K562 (cell line): ENCODE measurements at regions not wholly inside any gene's neighbourhood (a gene's known extent, or its start where the extent isn't known, plus 50 kb on each side); places are given as distances from the start of the nearest gene placed in this dataset.

Source experiments
- ATAC-seq: fragments of 200-7000 bp; cut with Tn5 transposase; 3 replicates; pipeline ENCODE4 v1.9.1; 2020; ENCODE audit warnings: moderate library complexity
- BruUV-seq: library from RNA; stranded (reverse); fragments of 400-500 nt; replicated peaks from 2 replicates; lab custom pipeline; 2021; lab: Mats Ljungman, UMichigan
- CTCF ChIA-PET: fragments of 300-600 bp; formaldehyde crosslinking; extraction: SDS; loops from one replicate; lab custom pipeline; 2021; ENCODE audit warnings: low intra/inter-chr PET ratio; lab: Yijun Ruan, JAX
- POLR2A ChIA-PET: fragments of 300-600, 350-650 bp; sonication (Branson Sonifier 250); formaldehyde crosslinking; extraction: SDS; loops from one replicate; lab custom pipeline; 2021; ENCODE audit warnings: antibody characterized with exemption, inconsistent platforms; lab: Yijun Ruan, JAX
- DNase-seq, 4 experiments: peaks; one replicate each; pipeline versions ENCODE4 v3.0.0 to v3.0.0-alpha.2; 2011 to 2018; ENCODE audit warnings: low spot score in 3 of 4, mixed read lengths in 3 of 4; ENCODE audit errors: extremely low read depth in 1 of 4
- FAIRE-seq: peaks from 2 replicates; lab custom pipeline; 2011; peaks lifted over from hg19 to GRCh38; lab: Jason Lieb, UNC
- H2AFZ ChIP-seq: 2 replicates; pipeline ENCODE4 v1.6.0; 2011; ENCODE audit warnings: low read depth, low read length, control low read depth, inconsistent platforms
- H3K27ac ChIP-seq: fragments of 200-600 bp; 3 replicates; pipeline ENCODE4 v1.8.0; 2011; ENCODE audit warnings: low read depth, mild to moderate bottlenecking, control low read depth, inconsistent platforms, low read length, moderate library complexity, mixed read lengths; ENCODE audit errors: extremely low read depth
- H3K27me3 ChIP-seq, 2 experiments: fragments of 300-600 bp in 1 of 2; 2 replicates in 1 of 2; 3 replicates in 1 of 2; pipeline versions ENCODE4 v1.6.0 to v1.8.0; 2011; ENCODE audit warnings: inconsistent platforms in 2 of 2, low read length in 2 of 2, mild to moderate bottlenecking in 1 of 2, mixed read lengths in 1 of 2, moderate library complexity in 1 of 2; ENCODE audit not compliant: control insufficient read depth in 2 of 2, insufficient read depth in 2 of 2
- H3K36me3 ChIP-seq: fragments of 300-600 bp; 3 replicates; pipeline ENCODE4 v1.8.0; 2011; ENCODE audit warnings: mild to moderate bottlenecking, low read length, inconsistent platforms; ENCODE audit not compliant: control insufficient read depth, insufficient read depth
- H3K4me1 ChIP-seq, 2 experiments: fragments of 200-600 bp in 1 of 2; replicated peaks in 1 of 2; 2 replicates in 1 of 2; 3 replicates in 1 of 2; pipeline versions ENCODE4 v1.5.1 to v1.8.0; 2011; ENCODE audit warnings: inconsistent platforms in 2 of 2, low read length in 2 of 2, mild to moderate bottlenecking in 1 of 2, mixed read lengths in 1 of 2, moderate library complexity in 1 of 2; ENCODE audit not compliant: control insufficient read depth in 2 of 2, insufficient read depth in 2 of 2
- H3K4me2 ChIP-seq: 2 replicates; pipeline ENCODE4 v1.6.1; 2011; ENCODE audit warnings: low read length, control low read depth, inconsistent platforms, mixed read lengths; ENCODE audit not compliant: insufficient read depth
- H3K4me3 ChIP-seq: fragments of 200-600 bp; sonication (generic), shearing (Covaris generic); 2 replicates; pipeline ENCODE4 v1.5.1; 2016; ENCODE audit warnings: control low read depth, inconsistent platforms
- H3K79me2 ChIP-seq: fragments of 200-600 bp; 3 replicates; pipeline ENCODE4 v1.8.0; 2011; ENCODE audit warnings: low read length, inconsistent platforms; ENCODE audit not compliant: control insufficient read depth, insufficient read depth
- H3K9ac ChIP-seq, 2 experiments: 2 replicates each; pipeline versions ENCODE4 v1.6.0 to v1.6.1; 2011; ENCODE audit warnings: low read depth in 2 of 2, low read length in 2 of 2, control low read depth in 1 of 2, inconsistent platforms in 1 of 2, mild to moderate bottlenecking in 1 of 2, mixed read lengths in 1 of 2; ENCODE audit not compliant: insufficient read depth in 1 of 2
- H3K9me1 ChIP-seq: one replicate; pipeline ENCODE4 v1.6.0; 2011; ENCODE audit warnings: inconsistent platforms, mild to moderate bottlenecking, low read length, moderate library complexity; ENCODE audit not compliant: control insufficient read depth, insufficient read depth
- H3K9me3 ChIP-seq: replicated peaks from 2 replicates; pipeline ENCODE4 v1.5.1; 2011; ENCODE audit warnings: low read depth, low read length, inconsistent platforms; ENCODE audit not compliant: control insufficient read depth, insufficient read depth
- H4K20me1 ChIP-seq: replicated peaks from 2 replicates; pipeline ENCODE4 v1.6.1; 2011; ENCODE audit warnings: low read length, inconsistent platforms, mixed read lengths; ENCODE audit not compliant: control insufficient read depth, insufficient read depth
- ATF6 ChIP-seq: sonication (generic); formaldehyde crosslinking; IDR thresholded peaks from 2 replicates; pipeline ENCODE4 v1.4.0; 2020; ENCODE audit warnings: mild to moderate bottlenecking, missing genetic modification reagents
- BRD4 ChIP-seq: fragments of 200-600 bp; sonication (generic); IDR thresholded peaks from 2 replicates; pipeline ENCODE4 v1.6.1; 2017; ENCODE audit warnings: inconsistent platforms
- CEBPB ChIP-seq: fragments of 450-650 bp; IDR thresholded peaks from 2 replicates; pipeline ENCODE4 v1.6.1; 2016; ENCODE audit warnings: missing genetic modification characterization, missing compliant biosample characterization
- HNRNPK ChIP-seq: fragments of 200-400 bp; formaldehyde crosslinking; IDR thresholded peaks from one replicate; pipeline ENCODE4 v1.6.1; 2018; ENCODE audit warnings: mild to moderate bottlenecking, low read depth, low read length; ENCODE audit not compliant: poor library complexity, severe bottlenecking
- IRF2 ChIP-seq: sonication (generic); formaldehyde crosslinking; IDR thresholded peaks from 2 replicates; pipeline ENCODE4 v1.8.1; 2022; ENCODE audit warnings: mild to moderate bottlenecking, missing genetic modification reagents
- NEUROD1 ChIP-seq: fragments of 150-350 bp; IDR thresholded peaks from 2 replicates; pipeline ENCODE4 v1.6.1; 2014; ENCODE audit warnings: borderline replicate concordance, low read length, low read depth; ENCODE audit not compliant: partially characterized antibody
- PBX2 ChIP-seq, 2 experiments: IDR thresholded peaks in 1 of 2; conservative IDR thresholded peaks in 1 of 2; 2 replicates each; pipeline ENCODE4 v1.6.1; 2016; ENCODE audit warnings: low read depth in 2 of 2, mild to moderate bottlenecking in 1 of 2, missing compliant biosample characterization in 1 of 2, missing genetic modification characterization in 1 of 2, moderate library complexity in 1 of 2
- PCBP2 ChIP-seq: fragments of 200-400 bp; formaldehyde crosslinking; IDR thresholded peaks from 2 replicates; pipeline ENCODE4 v1.6.1; 2018; ENCODE audit warnings: low read length, low read depth, mild to moderate bottlenecking, moderate library complexity; ENCODE audit not compliant: poor library complexity, severe bottlenecking
- RNF219 ChIP-seq: fragments of 250-450 bp; sonication (Bioruptor Pico); IDR thresholded peaks from 2 replicates; pipeline ENCODE4 v1.5.0; 2022; ENCODE audit warnings: mild to moderate bottlenecking
- SAFB2 ChIP-seq: fragments of 200-400 bp; formaldehyde crosslinking; IDR thresholded peaks from 2 replicates; pipeline ENCODE4 v1.6.1; 2018; ENCODE audit warnings: borderline replicate concordance, low read length, low read depth, moderate library complexity; ENCODE audit not compliant: severe bottlenecking
- SRF ChIP-seq, 2 experiments: fragments of 250-450, 450-650 bp in 1 of 2; sonication (Bioruptor Pico) in 1 of 2; sonication (generic) in 1 of 2; formaldehyde crosslinking; IDR thresholded peaks; 2 replicates each; pipeline versions ENCODE4 v1.5.0 to v1.5.1; 2020 to 2022; ENCODE audit warnings: mild to moderate bottlenecking in 1 of 2, missing genetic modification reagents in 1 of 2
- TOE1 ChIP-seq, 2 experiments: fragments of 450-650 bp in 1 of 2; sonication (generic) in 1 of 2; formaldehyde crosslinking in 1 of 2; IDR thresholded peaks; 2 replicates each; pipeline versions ENCODE4 v1.7.1 to v1.8.0; 2016 to 2022; ENCODE audit warnings: borderline replicate concordance in 2 of 2, mild to moderate bottlenecking in 2 of 2, antibody characterized with exemption in 1 of 2, inconsistent platforms in 1 of 2, low read depth in 1 of 2, missing genetic modification reagents in 1 of 2, moderate library complexity in 1 of 2
- WGBS: fragments of 100-300 bp; shearing (Covaris generic); methylation state at CpG from one replicate; pipeline ENCODE4 v1.1.6; 2016; ENCODE audit warnings: low coverage, mixed read lengths; ENCODE audit not compliant: insufficient coverage; ENCODE audit errors: missing lambda C conversion rate; 5-methylcytosine and 5-hydroxymethylcytosine counted together
- in situ Hi-C: fragments of 300-500 bp; cut with MboI; formaldehyde crosslinking; loops from 4 replicates; pipeline ENCODE4 v1.15.0; 2018; ENCODE audit warnings: inconsistent platforms, mixed read lengths
- intact Hi-C: fragments of 100-400 bp; cut with micrococcal nuclease; formaldehyde crosslinking; loops from 2 replicates; pipeline ENCODE4 v1.14.2; 2022

DNA sequence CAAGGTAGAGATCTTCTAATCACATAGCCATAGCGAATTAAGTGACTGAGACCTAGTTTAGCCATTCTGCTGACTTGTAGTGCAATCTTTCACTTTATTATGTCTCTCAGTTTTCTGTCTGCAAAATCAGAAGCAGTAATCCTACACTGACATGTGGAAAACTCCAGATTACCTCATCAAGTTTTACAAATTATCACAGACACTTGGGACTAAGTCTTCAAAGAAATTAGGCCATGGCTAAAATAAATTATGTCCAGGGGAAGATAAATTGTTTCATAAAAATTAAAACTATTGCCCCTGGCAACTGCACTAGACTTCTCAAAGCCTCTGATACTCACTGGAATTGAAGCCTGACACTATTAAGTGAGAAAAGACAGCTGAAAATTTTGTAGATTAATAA lies 129.9 kb upstream of the RGMB start:
- FAIRE-seq (no peak), ATAC-seq (no peak), DNase-seq (no peak)
- ChIA-PET CTCF (no interaction called here), POLR2A (interaction anchor here (0.6 kb wide), 1 partner anchor 108 kb away, joined by 3 read pairs; no protein-coding TSS in a partner anchor)
- intact Hi-C loops (no loop called here), in situ Hi-C loops (no loop called here)
- no peak overlapping the region for H3K4me3 ChIP-seq
- no peaks in the 10 kb centered on the region for H3K79me2 ChIP-seq
- no peaks in the 10 kb centered on the region for H3K9me1 ChIP-seq
- H3K4me1 ChIP-seq: no peaks in the 10 kb centered on the region
- H3K4me2 ChIP-seq: no peak overlapping the region
- TF ChIP-seq PBX2 (CRISPR knock-in tag; IDR thresholded peaks at IDR 0.05; ENCODE audit: low read depth) (no peak), PBX2 (tag; conservative IDR thresholded peaks at IDR 0.05; ENCODE audit: low read depth) (no peak), NEUROD1 (no peak), HNRNPK (no peak), BRD4 (no peak), ATF6 (CRISPR knock-in tag) (no peak), SAFB2 (no peak), SRF (CRISPR knock-in tag; IDR thresholded peaks at IDR 0.05) (no peak), TOE1 (IDR thresholded peaks at IDR 0.05; ENCODE audit: borderline replicate concordance) (no peak), TOE1 (CRISPR knock-in tag; IDR thresholded peaks at IDR 0.05; ENCODE audit: borderline replicate concordance, low read depth) (no peak), CEBPB (tag) (no peak), PCBP2 (no peak), RNF219 (CRISPR knock-in tag) (no peak), IRF2 (CRISPR knock-in tag) (no peak)
- H3K36me3 ChIP-seq: no peaks in the 10 kb centered on the region
- H3K9ac ChIP-seq: no peak overlapping the region
- no peak overlapping the region for H2AFZ ChIP-seq
- BruUV-seq: no TSS peak
- no peak overlapping the region for H3K27ac ChIP-seq
- no peaks in the 10 kb centered on the region for H3K27me3 ChIP-seq
- WGBS: 0% methylated on average over 1 of the region's 1 CpG
- no peaks in the 10 kb centered on the region for H3K9me3 ChIP-seq
- no peaks in the 10 kb centered on the region for H4K20me1 ChIP-seq
